ENCODE measurements at regions not wholly inside any gene's neighbourhood (a gene's known extent, or its start where the extent isn't known, plus 50 kb on each side); places are given as distances from the start of the nearest gene placed in this dataset.

GRCh38 chr3:43963208-43963607 lies 272.5 kb downstream of the ABHD5 start:
- TF ChIP-seq POLR2AphosphoS5 (IDR thresholded peaks at IDR 0.05; ENCODE audit: low read depth): no peak
- TF ChIP-seq, protein P1, sequence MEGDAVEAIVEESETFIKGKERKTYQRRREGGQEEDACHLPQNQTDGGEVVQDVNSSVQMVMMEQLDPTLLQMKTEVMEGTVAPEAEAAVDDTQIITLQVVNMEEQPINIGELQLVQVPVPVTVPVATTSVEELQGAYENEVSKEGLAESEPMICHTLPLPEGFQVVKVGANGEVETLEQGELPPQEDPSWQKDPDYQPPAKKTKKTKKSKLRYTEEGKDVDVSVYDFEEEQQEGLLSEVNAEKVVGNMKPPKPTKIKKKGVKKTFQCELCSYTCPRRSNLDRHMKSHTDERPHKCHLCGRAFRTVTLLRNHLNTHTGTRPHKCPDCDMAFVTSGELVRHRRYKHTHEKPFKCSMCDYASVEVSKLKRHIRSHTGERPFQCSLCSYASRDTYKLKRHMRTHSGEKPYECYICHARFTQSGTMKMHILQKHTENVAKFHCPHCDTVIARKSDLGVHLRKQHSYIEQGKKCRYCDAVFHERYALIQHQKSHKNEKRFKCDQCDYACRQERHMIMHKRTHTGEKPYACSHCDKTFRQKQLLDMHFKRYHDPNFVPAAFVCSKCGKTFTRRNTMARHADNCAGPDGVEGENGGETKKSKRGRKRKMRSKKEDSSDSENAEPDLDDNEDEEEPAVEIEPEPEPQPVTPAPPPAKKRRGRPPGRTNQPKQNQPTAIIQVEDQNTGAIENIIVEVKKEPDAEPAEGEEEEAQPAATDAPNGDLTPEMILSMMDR (IDR thresholded peaks at IDR 0.05; ENCODE audit: insufficient read depth, low read length): no peak
- TF ChIP-seq GABPA (IDR thresholded peaks at IDR 0.05; ENCODE audit: low read depth): no peak
- TF ChIP-seq, protein P2, sequence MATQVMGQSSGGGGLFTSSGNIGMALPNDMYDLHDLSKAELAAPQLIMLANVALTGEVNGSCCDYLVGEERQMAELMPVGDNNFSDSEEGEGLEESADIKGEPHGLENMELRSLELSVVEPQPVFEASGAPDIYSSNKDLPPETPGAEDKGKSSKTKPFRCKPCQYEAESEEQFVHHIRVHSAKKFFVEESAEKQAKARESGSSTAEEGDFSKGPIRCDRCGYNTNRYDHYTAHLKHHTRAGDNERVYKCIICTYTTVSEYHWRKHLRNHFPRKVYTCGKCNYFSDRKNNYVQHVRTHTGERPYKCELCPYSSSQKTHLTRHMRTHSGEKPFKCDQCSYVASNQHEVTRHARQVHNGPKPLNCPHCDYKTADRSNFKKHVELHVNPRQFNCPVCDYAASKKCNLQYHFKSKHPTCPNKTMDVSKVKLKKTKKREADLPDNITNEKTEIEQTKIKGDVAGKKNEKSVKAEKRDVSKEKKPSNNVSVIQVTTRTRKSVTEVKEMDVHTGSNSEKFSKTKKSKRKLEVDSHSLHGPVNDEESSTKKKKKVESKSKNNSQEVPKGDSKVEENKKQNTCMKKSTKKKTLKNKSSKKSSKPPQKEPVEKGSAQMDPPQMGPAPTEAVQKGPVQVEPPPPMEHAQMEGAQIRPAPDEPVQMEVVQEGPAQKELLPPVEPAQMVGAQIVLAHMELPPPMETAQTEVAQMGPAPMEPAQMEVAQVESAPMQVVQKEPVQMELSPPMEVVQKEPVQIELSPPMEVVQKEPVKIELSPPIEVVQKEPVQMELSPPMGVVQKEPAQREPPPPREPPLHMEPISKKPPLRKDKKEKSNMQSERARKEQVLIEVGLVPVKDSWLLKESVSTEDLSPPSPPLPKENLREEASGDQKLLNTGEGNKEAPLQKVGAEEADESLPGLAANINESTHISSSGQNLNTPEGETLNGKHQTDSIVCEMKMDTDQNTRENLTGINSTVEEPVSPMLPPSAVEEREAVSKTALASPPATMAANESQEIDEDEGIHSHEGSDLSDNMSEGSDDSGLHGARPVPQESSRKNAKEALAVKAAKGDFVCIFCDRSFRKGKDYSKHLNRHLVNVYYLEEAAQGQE (IDR thresholded peaks at IDR 0.05; ENCODE audit: insufficient replicate concordance, low read depth): no peak
- TF ChIP-seq SPI1 (IDR thresholded peaks at IDR 0.05; ENCODE audit: borderline replicate concordance, low read depth): no peak

Data from HL-60 (cell line).